GM12874 (cell line): ENCODE measurements at regions not wholly inside any gene's neighbourhood (a gene's known extent, or its start where the extent isn't known, plus 50 kb on each side); places are given as distances from the start of the nearest gene placed in this dataset.

ENCODE experiments used
- TF ChIP-seq, protein P1 (sequence below): IDR thresholded peaks from 2 replicates; pipeline ENCODE4 v1.5.1; 2011; ENCODE audit warnings: low read depth, mild to moderate bottlenecking, control low read depth, low read length, moderate library complexity; ENCODE audit not compliant: insufficient read depth

DNA sequence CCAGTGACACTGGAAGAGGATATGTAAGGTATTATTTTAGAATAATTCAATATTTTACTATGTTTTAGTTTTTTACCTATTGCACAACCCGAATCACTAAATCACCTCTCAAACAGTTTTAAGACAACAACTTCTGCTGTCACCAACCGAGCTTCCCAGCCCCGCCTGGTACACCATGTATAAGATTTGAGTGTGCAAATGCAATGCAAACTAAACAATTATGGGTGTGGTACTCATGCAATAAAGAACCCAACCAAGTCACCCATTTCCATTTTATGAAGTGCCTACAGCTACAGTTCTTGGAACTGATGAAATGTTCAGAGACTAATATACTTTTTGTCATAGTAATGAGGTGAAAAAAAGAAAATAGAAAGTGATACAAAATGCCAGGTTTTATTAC, 256.2 kb downstream of the TAFA4 start:
- TF ChIP-seq, protein P1, sequence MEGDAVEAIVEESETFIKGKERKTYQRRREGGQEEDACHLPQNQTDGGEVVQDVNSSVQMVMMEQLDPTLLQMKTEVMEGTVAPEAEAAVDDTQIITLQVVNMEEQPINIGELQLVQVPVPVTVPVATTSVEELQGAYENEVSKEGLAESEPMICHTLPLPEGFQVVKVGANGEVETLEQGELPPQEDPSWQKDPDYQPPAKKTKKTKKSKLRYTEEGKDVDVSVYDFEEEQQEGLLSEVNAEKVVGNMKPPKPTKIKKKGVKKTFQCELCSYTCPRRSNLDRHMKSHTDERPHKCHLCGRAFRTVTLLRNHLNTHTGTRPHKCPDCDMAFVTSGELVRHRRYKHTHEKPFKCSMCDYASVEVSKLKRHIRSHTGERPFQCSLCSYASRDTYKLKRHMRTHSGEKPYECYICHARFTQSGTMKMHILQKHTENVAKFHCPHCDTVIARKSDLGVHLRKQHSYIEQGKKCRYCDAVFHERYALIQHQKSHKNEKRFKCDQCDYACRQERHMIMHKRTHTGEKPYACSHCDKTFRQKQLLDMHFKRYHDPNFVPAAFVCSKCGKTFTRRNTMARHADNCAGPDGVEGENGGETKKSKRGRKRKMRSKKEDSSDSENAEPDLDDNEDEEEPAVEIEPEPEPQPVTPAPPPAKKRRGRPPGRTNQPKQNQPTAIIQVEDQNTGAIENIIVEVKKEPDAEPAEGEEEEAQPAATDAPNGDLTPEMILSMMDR: no peak

DNA sequence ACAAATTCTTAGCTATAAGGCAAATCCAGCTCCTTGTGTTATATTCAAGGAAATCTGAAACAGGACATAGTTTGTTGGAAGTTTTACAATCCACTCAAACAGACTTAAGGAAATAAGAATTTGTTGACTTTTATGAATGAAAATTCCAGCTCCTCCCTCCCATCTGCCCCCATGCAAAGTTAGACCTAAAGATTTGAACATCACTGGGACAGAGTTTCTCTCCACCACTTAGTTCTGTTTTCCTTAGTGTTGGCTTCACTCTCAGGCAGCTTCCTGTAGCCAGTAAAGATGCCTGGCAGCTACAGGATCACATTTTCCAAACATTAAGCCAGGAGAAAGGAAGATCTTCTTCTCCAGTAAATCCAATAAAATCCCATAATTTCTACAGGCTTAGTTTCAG, 265.0 kb downstream of the TAFA4 start:
- TF ChIP-seq, protein P1: no peak

DNA sequence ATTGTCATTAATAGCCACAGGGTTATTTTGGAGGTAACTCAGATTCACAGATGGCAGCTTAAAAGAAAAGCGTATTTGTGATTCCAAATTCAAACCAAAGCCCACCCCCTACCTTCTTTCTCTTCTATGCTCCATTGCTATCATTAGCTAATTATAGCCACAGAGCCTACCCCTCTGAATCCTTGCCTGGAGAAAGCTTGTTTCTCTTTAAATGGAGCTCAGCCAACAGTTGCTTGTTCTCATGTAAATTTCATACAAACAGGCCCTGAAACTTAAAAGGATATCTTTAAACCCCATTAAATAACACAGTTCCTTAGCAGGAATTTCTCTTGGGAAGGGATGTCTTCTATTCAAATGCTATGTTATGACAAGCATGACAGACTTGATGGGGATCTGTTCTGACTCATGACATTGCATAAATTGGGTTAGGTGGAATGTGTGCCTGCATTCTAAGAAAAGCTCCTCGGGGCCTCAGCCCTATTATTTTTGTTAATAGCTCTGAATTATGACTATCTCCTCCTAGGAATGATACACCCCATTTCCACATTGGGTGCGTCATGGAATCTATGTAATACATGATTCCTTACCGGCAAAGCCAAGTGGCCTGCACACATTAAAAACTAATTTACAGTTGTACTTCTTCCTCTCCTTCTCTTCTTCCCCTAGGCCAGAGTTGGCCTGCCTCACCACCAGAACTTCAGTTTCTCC, 265.8 kb downstream of the TAFA4 start:
- TF ChIP-seq, protein P1: no peak

DNA sequence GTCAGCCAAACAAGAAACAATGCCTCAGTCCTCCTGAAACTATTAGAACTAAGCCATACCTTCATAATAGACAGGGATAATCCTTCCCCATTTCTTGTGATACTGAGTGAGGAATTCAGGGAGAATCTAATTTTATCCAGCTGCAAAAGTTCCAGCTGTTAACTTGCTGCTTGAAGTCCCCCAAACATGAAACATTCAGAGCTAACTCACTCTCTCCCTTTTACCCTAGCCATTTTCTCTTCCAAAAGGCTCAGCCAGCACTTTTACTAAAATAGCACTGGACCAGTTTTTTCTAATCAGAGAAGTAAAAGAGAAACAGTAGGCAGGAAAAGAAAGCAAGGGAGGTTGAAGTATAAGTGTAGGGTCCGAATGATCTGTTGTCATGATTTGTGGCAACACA, 268.1 kb downstream of the TAFA4 start:
- TF ChIP-seq, protein P1: no peak

DNA sequence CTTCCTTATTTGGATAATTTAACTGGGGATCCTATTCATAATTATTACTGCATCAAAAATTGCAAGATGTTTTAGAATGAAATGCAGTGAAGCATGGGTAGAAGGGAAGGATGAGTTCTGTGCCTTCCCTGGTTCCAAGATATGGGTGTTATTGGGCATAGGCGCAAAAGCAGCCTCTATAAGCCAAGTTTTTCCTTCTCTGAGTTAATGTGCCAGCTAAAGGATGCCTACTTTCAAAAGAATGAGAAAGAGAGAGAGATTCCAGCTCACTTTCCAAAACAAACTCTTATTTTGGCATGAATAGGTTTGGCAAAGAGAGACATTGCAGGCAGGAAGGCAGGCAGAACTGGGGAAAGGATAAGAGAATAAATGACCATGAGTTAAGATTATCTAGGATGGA, 270.2 kb downstream of the TAFA4 start:
- TF ChIP-seq, protein P1: no peak

DNA sequence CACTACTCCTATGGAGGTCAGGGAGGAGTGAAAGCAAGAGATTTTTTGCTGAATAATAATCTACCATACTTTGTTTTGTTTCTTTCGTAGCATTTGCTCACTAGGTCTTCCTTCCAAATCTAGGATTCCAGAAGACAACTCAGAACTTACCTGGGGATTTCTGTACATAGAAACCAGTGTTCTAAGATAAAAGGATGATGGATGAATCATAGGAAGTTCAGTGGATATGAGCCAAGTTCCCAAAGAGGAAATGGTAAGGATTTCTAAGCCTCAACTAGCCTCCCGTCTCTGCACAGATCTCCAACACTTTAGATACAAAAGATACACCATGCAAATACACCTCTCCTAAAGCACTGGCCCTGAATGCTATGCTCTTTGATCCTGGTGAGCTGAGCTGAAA, 283.9 kb downstream of the TAFA4 start:
- TF ChIP-seq, protein P1: no peak

DNA sequence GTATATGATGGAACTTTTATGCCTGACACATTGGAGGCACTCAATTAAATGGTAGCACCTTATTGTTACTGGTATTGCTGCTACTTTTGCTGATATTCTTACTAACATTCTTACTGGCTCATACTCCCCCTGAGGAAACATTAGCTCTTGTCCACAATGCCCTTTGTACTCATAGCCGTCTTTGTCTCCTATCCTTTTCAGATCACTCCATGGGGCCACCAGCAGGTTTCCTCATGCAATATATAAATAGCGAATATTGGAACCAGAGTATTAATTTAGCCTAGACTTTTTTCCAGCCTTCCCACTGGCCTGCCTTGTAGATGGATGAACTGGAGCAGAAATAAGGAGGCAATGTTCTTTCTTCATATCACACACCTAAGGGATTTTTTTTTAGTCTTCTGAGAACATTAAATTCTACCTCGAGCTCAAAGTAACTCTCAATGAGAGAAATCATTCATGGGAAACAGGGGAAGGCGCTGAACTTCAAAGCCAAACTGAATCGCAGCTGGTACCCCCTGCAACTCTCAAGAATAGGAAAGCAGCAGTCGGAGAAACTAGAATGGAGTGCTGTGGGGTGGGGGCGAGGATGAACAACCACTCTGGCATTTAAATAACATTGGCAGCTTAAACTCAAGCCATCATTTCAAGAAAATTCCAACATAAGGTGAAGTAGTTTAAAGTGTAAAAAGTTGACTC, 300.3 kb downstream of the TAFA4 start:
- TF ChIP-seq, protein P1: no peak
